PC-3 (cell line): ENCODE measurements at regions not wholly inside any gene's neighbourhood (a gene's known extent, or its start where the extent isn't known, plus 50 kb on each side); places are given as distances from the start of the nearest gene placed in this dataset.

Experiments used
- ATAC-seq: fragments of 200-7000 bp; cut with Tn5 transposase; 2 replicates; pipeline ENCODE4 v1.9.1; 2020; ENCODE audit warnings: mild to moderate bottlenecking, moderate library complexity
- BruUV-seq: library from RNA; stranded (reverse); fragments of 400-500 nt; replicated peaks from 2 replicates; lab custom pipeline; 2021; lab: Mats Ljungman, UMichigan
- CTCF ChIA-PET: fragments of 300-600 bp; sonication (Branson Sonifier 250); formaldehyde crosslinking; loops from one replicate; lab custom pipeline; 2022; ENCODE audit warnings: antibody characterized with exemption; lab: Charles Lee
- POLR2A ChIA-PET: fragments of 300-600 bp; sonication (Branson Sonifier 250); formaldehyde crosslinking; loops from one replicate; lab custom pipeline; 2022; ENCODE audit warnings: antibody characterized with exemption; ENCODE audit not compliant: unreplicated experiment; lab: Charles Lee
- DNase-seq: peaks from one replicate; pipeline ENCODE4 v3.0.0-alpha.2; 2015
- H2AFZ ChIP-seq: fragments of 300-600 bp; sonication (generic); 2 replicates; pipeline ENCODE4 v1.6.0; 2016; ENCODE audit warnings: antibody characterized with exemption, low read length
- H3F3A ChIP-seq: fragments of 300-600 bp; sonication (generic); one replicate; pipeline ENCODE4 v1.6.0; 2017; ENCODE audit warnings: antibody characterized with exemption, low read length, control low read depth, mild to moderate bottlenecking; ENCODE audit not compliant: unreplicated experiment
- H3K27ac ChIP-seq: fragments of 300-600 bp; sonication (generic); 2 replicates; pipeline ENCODE4 v1.5.1; 2016; ENCODE audit warnings: mild to moderate bottlenecking, low read length
- H3K27me3 ChIP-seq: fragments of 300-600 bp; sonication (generic); 2 replicates; pipeline ENCODE4 v1.6.1; 2016; ENCODE audit warnings: low read length, mixed read lengths
- H3K36me3 ChIP-seq: fragments of 300-600 bp; sonication (generic); 2 replicates; pipeline ENCODE4 v1.6.1; 2016; ENCODE audit warnings: low read depth, mixed run types, low read length, mixed read lengths
- H3K4me1 ChIP-seq: fragments of 300-600 bp; sonication (generic); 2 replicates; pipeline ENCODE4 v1.5.1; 2016; ENCODE audit warnings: low read length; ENCODE audit not compliant: insufficient read depth
- H3K4me2 ChIP-seq: fragments of 300-600 bp; sonication (generic); 2 replicates; pipeline ENCODE4 v1.6.0; 2016; ENCODE audit warnings: low read length
- H3K4me3 ChIP-seq: fragments of 300-600 bp; sonication (generic); 2 replicates; pipeline ENCODE4 v1.5.1; 2016; ENCODE audit warnings: mild to moderate bottlenecking, low read length, mixed read lengths
- H3K79me2 ChIP-seq: fragments of 300-600 bp; sonication (generic); 2 replicates; pipeline ENCODE4 v1.6.1; 2017; ENCODE audit warnings: low read length, mixed read lengths
- H3K9ac ChIP-seq: fragments of 300-600 bp; sonication (generic); 2 replicates; pipeline ENCODE4 v1.6.0; 2016; ENCODE audit warnings: mild to moderate bottlenecking, low read length
- H3K9me2 ChIP-seq: fragments of 300-600 bp; sonication (generic); replicated peaks from 2 replicates; pipeline ENCODE4 v1.6.1; 2016; ENCODE audit warnings: mixed run types, low read length, mixed read lengths
- H3K9me3 ChIP-seq: fragments of 300-600 bp; sonication (generic); 2 replicates; pipeline ENCODE4 v1.6.1; 2016; ENCODE audit warnings: low read length, mixed read lengths
- H4K20me1 ChIP-seq: fragments of 300-600 bp; sonication (generic); 2 replicates; pipeline ENCODE4 v1.6.1; 2016; ENCODE audit warnings: low read length, mixed read lengths
- CTCF ChIP-seq: fragments of 300-600 bp; sonication (generic); conservative IDR thresholded peaks from 2 replicates; pipeline ENCODE4 v1.5.1; 2017; ENCODE audit warnings: antibody characterized with exemption, low read depth, mild to moderate bottlenecking, low read length
- EZH2 ChIP-seq: fragments of 300-600 bp; sonication (generic); IDR thresholded peaks from one replicate; pipeline ENCODE4 v1.6.1; 2017; ENCODE audit warnings: antibody characterized with exemption, mild to moderate bottlenecking, low read length; ENCODE audit not compliant: unreplicated experiment
- EZH2phosphoT487 ChIP-seq: fragments of 300-600 bp; sonication (generic); IDR thresholded peaks from 2 replicates; pipeline ENCODE4 v1.6.1; 2018; ENCODE audit warnings: mild to moderate bottlenecking, antibody characterized with exemption, low read length, borderline replicate concordance
- intact Hi-C: fragments of 100-400 bp; cut with micrococcal nuclease; formaldehyde crosslinking; loops from 2 replicates; pipeline ENCODE4 v1.9.0; 2023

DNA sequence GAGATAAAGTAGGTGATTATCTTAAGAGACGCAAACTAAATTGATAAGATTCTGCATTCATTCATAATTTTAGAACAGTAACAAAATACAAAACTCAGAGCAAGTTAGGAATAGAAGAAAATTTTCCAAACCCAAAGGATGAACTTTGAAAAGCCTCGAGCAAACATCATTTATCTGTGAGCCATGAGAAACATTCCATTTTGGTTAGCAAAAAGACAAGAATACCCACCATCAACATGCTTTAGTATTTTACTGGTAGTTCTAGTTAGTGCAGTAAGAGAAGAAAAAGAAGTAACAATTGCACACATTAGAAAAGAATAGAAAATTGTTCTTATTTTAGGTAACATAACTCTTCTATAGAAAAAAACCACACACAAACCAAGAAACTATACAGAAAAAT lies 291.3 kb upstream of the TCF4 start:
- ChIA-PET POLR2A (no interaction called here), CTCF (no interaction called here)
- intact Hi-C loops = no loop called here
- no peaks in the 10 kb centered on the region for H3K9me2 ChIP-seq
- no peak overlapping the region for H3K4me3 ChIP-seq
- no peaks in the 10 kb centered on the region for H3F3A ChIP-seq
- no peaks in the 10 kb centered on the region for H3K4me1 ChIP-seq
- ATAC-seq (no peak), DNase-seq (no peak)
- TF ChIP-seq EZH2phosphoT487 (no peak), CTCF (no peak), EZH2 (no peak)
- H3K36me3 ChIP-seq = no peaks in the 10 kb centered on the region
- H2AFZ ChIP-seq = no peak overlapping the region
- H3K27me3 ChIP-seq = no peaks in the 10 kb centered on the region
- no TSS peak for BruUV-seq
- H3K27ac ChIP-seq = no peak overlapping the region
- no peaks in the 10 kb centered on the region for H3K79me2 ChIP-seq
- no peaks in the 10 kb centered on the region for H4K20me1 ChIP-seq
- H3K9ac ChIP-seq = no peak overlapping the region
- no peaks in the 10 kb centered on the region for H3K9me3 ChIP-seq
- no peak overlapping the region for H3K4me2 ChIP-seq

GRCh38 chr18:55878224-55878623 lies 290.2 kb upstream of the TCF4 start:
- Histone ChIP-seq H3F3A (no peaks in the 10 kb centered on the region), H3K27me3 (no peaks in the 10 kb centered on the region), H4K20me1 (no peaks in the 10 kb centered on the region), H3K9me3 (no peaks in the 10 kb centered on the region), H3K79me2 (no peaks in the 10 kb centered on the region), H3K36me3 (no peaks in the 10 kb centered on the region), H3K27ac (no peak overlapping the region), H3K9ac (no peak overlapping the region), H3K4me3 (no peak overlapping the region), H2AFZ (no peak overlapping the region), H3K4me1 (no peaks in the 10 kb centered on the region), H3K9me2 (no peaks in the 10 kb centered on the region), H3K4me2 (no peak overlapping the region)
- TF ChIP-seq EZH2phosphoT487 (no peak), CTCF (no peak), EZH2 (no peak)
- BruUV-seq = no TSS peak
- POLR2A ChIA-PET = no interaction called here
- ATAC-seq (no peak), DNase-seq (no peak)
- CTCF ChIA-PET = no interaction called here
- intact Hi-C loops = no loop called here

DNA sequence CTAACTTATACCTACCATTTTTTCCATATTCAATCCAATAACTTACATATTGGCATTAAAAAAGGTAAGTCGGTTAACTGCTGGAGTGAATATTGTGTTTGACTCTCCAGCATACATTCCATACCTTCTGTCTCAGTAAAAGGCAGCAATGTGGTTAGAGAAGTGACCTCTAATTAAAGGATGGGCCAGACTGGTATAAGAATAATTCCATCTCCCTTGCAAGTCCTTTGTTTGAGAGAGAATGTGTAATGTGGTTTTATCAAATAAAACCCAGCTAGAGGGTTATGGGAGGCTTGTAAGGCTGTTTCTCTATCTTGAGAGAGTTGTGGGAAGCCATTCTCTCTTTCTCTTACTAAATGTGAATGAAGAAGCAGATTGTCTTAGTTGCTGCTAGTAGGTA lies 289.3 kb upstream of the TCF4 start:
- DNase-seq (no peak), ATAC-seq (no peak)
- no peaks in the 10 kb centered on the region for H3K36me3 ChIP-seq
- H3K9me3 ChIP-seq = no peaks in the 10 kb centered on the region
- CTCF ChIA-PET = no interaction called here
- H3K4me3 ChIP-seq = no peak overlapping the region
- no TSS peak for BruUV-seq
- H3K9ac ChIP-seq = no peak overlapping the region
- H3K9me2 ChIP-seq = no peaks in the 10 kb centered on the region
- intact Hi-C loops = no loop called here
- H3K4me1 ChIP-seq = no peaks in the 10 kb centered on the region
- no peaks in the 10 kb centered on the region for H3F3A ChIP-seq
- TF ChIP-seq EZH2 (no peak), EZH2phosphoT487 (no peak), CTCF (no peak)
- POLR2A ChIA-PET = no interaction called here
- no peak overlapping the region for H3K27ac ChIP-seq
- no peaks in the 10 kb centered on the region for H3K79me2 ChIP-seq
- H2AFZ ChIP-seq = no peak overlapping the region
- H3K27me3 ChIP-seq = no peaks in the 10 kb centered on the region
- no peaks in the 10 kb centered on the region for H4K20me1 ChIP-seq
- H3K4me2 ChIP-seq = no peak overlapping the region
